HepG2 (cell line): ENCODE measurements at regions not wholly inside any gene's neighbourhood (a gene's known extent, or its start where the extent isn't known, plus 50 kb on each side); places are given as distances from the start of the nearest gene placed in this dataset.

ENCODE experiments used
- ATAC-seq: fragments of 200-7000 bp; cut with Tn5 transposase; 3 replicates; pipeline ENCODE4 v1.9.1; 2020; ENCODE audit warnings: mild to moderate bottlenecking, moderate library complexity
- BruUV-seq: library from RNA; stranded (reverse); fragments of 400-500 nt; replicated peaks from 2 replicates; lab custom pipeline; 2021; lab: Mats Ljungman, UMichigan
- CTCF ChIA-PET: fragments of 300-600 bp; formaldehyde crosslinking; extraction: SDS; loops from one replicate; lab custom pipeline; 2021; ENCODE audit warnings: low total read pairs, inconsistent platforms, low intra/inter-chr PET ratio; lab: Yijun Ruan, JAX
- POLR2A ChIA-PET: fragments of 350-600 bp; sonication (Branson Sonifier 250); formaldehyde crosslinking; loops from one replicate; lab custom pipeline; 2020; ENCODE audit warnings: antibody characterized with exemption, inconsistent platforms; lab: Yijun Ruan, JAX
- DNase-seq: peaks from one replicate; pipeline ENCODE4 v3.0.0-alpha.2; 2015; ENCODE audit warnings: low spot score
- FAIRE-seq: peaks from 3 replicates; lab custom pipeline; 2011; peaks lifted over from hg19 to GRCh38; lab: Jason Lieb, UNC
- H2AFZ ChIP-seq: one replicate; pipeline ENCODE4 v1.6.1; 2011; ENCODE audit warnings: low read length, inconsistent platforms
- H3K27ac ChIP-seq: fragments of 300-600 bp; 3 replicates; pipeline ENCODE4 v1.8.0; 2011; ENCODE audit warnings: mixed run types, mild to moderate bottlenecking, mixed read lengths, low read length, inconsistent platforms; ENCODE audit not compliant: insufficient read depth; ENCODE audit errors: extremely low read length
- H3K27me3 ChIP-seq, 2 experiments: fragments of 200-600 bp in 1 of 2; 2 replicates in 1 of 2; 3 replicates in 1 of 2; pipeline versions ENCODE4 v1.6.0 to v1.8.0; 2011; ENCODE audit warnings: low read length in 2 of 2, mild to moderate bottlenecking in 2 of 2, moderate library complexity in 2 of 2, inconsistent platforms in 1 of 2; ENCODE audit not compliant: insufficient read depth in 2 of 2, control insufficient read depth in 1 of 2
- H3K36me3 ChIP-seq, 2 experiments: fragments of 200-600 bp in 1 of 2; replicated peaks in 1 of 2; 2 replicates in 1 of 2; 3 replicates in 1 of 2; pipeline versions ENCODE4 v1.5.1 to v1.8.0; 2011; ENCODE audit warnings: low read length in 2 of 2, inconsistent platforms in 1 of 2; ENCODE audit not compliant: insufficient read depth in 2 of 2, control insufficient read depth in 1 of 2
- H3K4me1 ChIP-seq: 2 replicates; pipeline ENCODE4 v1.5.1; 2012; ENCODE audit warnings: low read length, inconsistent platforms; ENCODE audit not compliant: insufficient read depth
- H3K4me2 ChIP-seq: 2 replicates; pipeline ENCODE4 v1.6.0; 2011; ENCODE audit warnings: low read depth, low read length, inconsistent platforms
- H3K4me3 ChIP-seq, 3 experiments: fragments of 200-600 bp in 1 of 3; sonication (generic), shearing (Covaris generic) in 1 of 3; replicated peaks in 1 of 3; 2 replicates each; pipeline ENCODE4 v1.5.1; 2011 to 2016; ENCODE audit warnings: low read length in 3 of 3, inconsistent platforms in 2 of 3, low read depth in 2 of 3, mild to moderate bottlenecking in 2 of 3, control low read depth in 1 of 3, mixed read lengths in 1 of 3; ENCODE audit not compliant: insufficient read depth in 1 of 3
- H3K79me2 ChIP-seq: one replicate; pipeline ENCODE4 v1.6.1; 2011; ENCODE audit warnings: low read length, inconsistent platforms; ENCODE audit not compliant: insufficient read depth
- H3K9ac ChIP-seq: 2 replicates; pipeline ENCODE4 v1.6.0; 2011; ENCODE audit warnings: mild to moderate bottlenecking, low read depth, low read length, inconsistent platforms; ENCODE audit not compliant: insufficient read depth
- H3K9me3 ChIP-seq: 2 replicates; pipeline ENCODE4 v1.5.1; 2012; ENCODE audit warnings: mild to moderate bottlenecking, low read length
- H4K20me1 ChIP-seq: 2 replicates; pipeline ENCODE4 v1.6.0; 2011; ENCODE audit warnings: inconsistent platforms, mild to moderate bottlenecking, low read length, moderate library complexity; ENCODE audit not compliant: insufficient read depth
- ARNTL ChIP-seq: sonication (generic); formaldehyde crosslinking; IDR thresholded peaks from 2 replicates; pipeline ENCODE4 v1.4.0; 2020; ENCODE audit warnings: mild to moderate bottlenecking, missing genetic modification reagents
- HOXA7 ChIP-seq: sonication (generic); formaldehyde crosslinking; IDR thresholded peaks from 2 replicates; pipeline ENCODE4 v1.8.1; 2022; ENCODE audit warnings: mild to moderate bottlenecking, missing genetic modification reagents, moderate library complexity
- MED8 ChIP-seq: sonication (generic); formaldehyde crosslinking; IDR thresholded peaks from 2 replicates; pipeline ENCODE4 v1.8.1; 2023; ENCODE audit warnings: mild to moderate bottlenecking, missing genetic modification reagents; ENCODE audit not compliant: insufficient replicate concordance
- PHF21A ChIP-seq: sonication (generic); formaldehyde crosslinking; IDR thresholded peaks from 2 replicates; pipeline ENCODE4 v1.5.0; 2020; ENCODE audit warnings: mild to moderate bottlenecking, missing genetic modification reagents
- ZEB1 ChIP-seq: IDR thresholded peaks from 2 replicates; pipeline ENCODE4 v1.6.1; 2012; ENCODE audit warnings: mild to moderate bottlenecking, low read depth, inconsistent platforms; ENCODE audit not compliant: insufficient replicate concordance
- WGBS: methylation state at CpG from one replicate; pipeline ENCODE4 v1.1.6; 2017; ENCODE audit warnings: low lambda C conversion rate; 5-methylcytosine and 5-hydroxymethylcytosine counted together
- in situ Hi-C: cut with HindIII; loops from 2 replicates; pipeline ENCODE4 v1.10.0; 2017; ENCODE audit warnings: low pct_unique_long_range_greater_than_20kb; ENCODE audit not compliant: extremely low pct_ligation_motif_present
- intact Hi-C: fragments of 100-400 bp; cut with micrococcal nuclease; formaldehyde crosslinking; loops from one replicate; pipeline ENCODE4 v1.10.0; 2022; ENCODE audit not compliant: unreplicated experiment
- TF ChIP-seq, protein P1 (sequence below): sonication (generic); formaldehyde crosslinking; conservative IDR thresholded peaks from 2 replicates; pipeline ENCODE4 v1.4.0; 2020; ENCODE audit warnings: missing genetic modification reagents
- TF ChIP-seq, protein P2 (sequence below), 2 experiments: sonication (generic) in 1 of 2; formaldehyde crosslinking in 1 of 2; IDR thresholded peaks; 2 replicates each; pipeline versions ENCODE4 v1.4.0 to v1.6.1; 2016 to 2020; ENCODE audit warnings: borderline replicate concordance in 1 of 2, low read depth in 1 of 2, mild to moderate bottlenecking in 1 of 2, missing genetic modification reagents in 1 of 2
- TF ChIP-seq, protein P3 (sequence below): sonication (generic); formaldehyde crosslinking; IDR thresholded peaks from 2 replicates; pipeline ENCODE4 v1.4.0; 2020; ENCODE audit warnings: missing genetic modification reagents, mild to moderate bottlenecking, borderline replicate concordance
- TF ChIP-seq, protein P4 (sequence below): sonication (generic); formaldehyde crosslinking; IDR thresholded peaks from 2 replicates; pipeline ENCODE4 v1.4.0; 2020; ENCODE audit warnings: missing genetic modification reagents; ENCODE audit errors: not compliant biosample characterization
- TF ChIP-seq, protein P5 (sequence below): sonication (generic); formaldehyde crosslinking; conservative IDR thresholded peaks from 2 replicates; pipeline ENCODE4 v1.4.0; 2020; ENCODE audit warnings: missing genetic modification reagents

DNA sequence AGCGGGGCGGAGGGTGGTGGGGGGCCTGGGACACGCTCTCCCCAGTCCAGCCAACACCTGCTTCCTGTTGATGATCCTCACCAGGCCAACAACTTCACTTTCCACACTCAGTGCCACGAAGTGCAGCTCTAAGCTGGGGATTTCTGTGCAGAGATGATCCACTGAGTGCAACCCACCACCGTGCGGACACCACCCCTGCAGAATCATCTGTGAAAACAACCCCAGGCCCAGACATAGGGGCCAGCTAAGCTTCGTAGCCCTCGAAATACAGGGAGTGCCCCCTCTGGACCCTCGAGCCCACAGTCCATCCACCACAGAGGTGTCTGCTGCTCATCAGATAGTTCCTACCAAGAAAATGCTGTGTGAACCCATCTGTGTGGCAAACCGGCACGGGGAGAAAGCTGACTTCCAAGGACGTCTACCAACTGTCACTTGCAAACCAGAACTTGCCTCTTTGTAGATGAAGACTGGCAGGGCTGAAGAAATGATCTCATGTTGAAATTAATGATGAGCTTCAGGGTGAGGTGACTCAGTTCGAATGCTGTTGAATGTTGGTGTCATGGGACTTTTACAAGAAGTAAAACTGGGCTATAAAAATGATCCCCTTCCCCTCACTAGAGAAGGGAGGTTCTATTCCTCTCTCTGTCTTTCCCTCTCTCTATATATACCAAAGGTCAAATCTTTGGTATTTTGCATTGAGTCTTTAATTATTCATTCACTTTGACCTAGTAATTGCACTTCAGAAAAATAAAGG, 73.4 kb downstream of the MYEOV start:
- H3K79me2 ChIP-seq = no peaks in the 10 kb centered on the region
- 32% methylated on average over 9 of the region's 13 CpGs for WGBS
- H2AFZ ChIP-seq = no peak overlapping the region
- H3K9ac ChIP-seq = no peak overlapping the region
- DNase-seq = no peak
- H3K27me3 ChIP-seq = peaks cover 2 to 18% of the 10 kb centered on the region in 2 experiments; a peak in 2 of 5 replicates
- peaks cover 5% of the 10 kb centered on the region; the same call in 1 of the 2 replicates for H3K9me3 ChIP-seq
- no peaks in the 10 kb centered on the region for H3K4me1 ChIP-seq
- POLR2A ChIA-PET = no interaction called here
- CTCF ChIA-PET = no interaction called here
- no peak for ATAC-seq
- BruUV-seq = no TSS peak
- H3K4me2 ChIP-seq = no peak overlapping the region
- no peak overlapping the region for H3K4me3 ChIP-seq
- FAIRE-seq = no peak
- no peaks in the 10 kb centered on the region for H4K20me1 ChIP-seq
- H3K27ac ChIP-seq = no peak overlapping the region
- in situ Hi-C loops = no loop called here
- no peaks in the 10 kb centered on the region for H3K36me3 ChIP-seq
- intact Hi-C loops = no loop called here
- no peak for TF ChIP-seq ARNTL (CRISPR knock-in tag)
- TF ChIP-seq, protein P1, sequence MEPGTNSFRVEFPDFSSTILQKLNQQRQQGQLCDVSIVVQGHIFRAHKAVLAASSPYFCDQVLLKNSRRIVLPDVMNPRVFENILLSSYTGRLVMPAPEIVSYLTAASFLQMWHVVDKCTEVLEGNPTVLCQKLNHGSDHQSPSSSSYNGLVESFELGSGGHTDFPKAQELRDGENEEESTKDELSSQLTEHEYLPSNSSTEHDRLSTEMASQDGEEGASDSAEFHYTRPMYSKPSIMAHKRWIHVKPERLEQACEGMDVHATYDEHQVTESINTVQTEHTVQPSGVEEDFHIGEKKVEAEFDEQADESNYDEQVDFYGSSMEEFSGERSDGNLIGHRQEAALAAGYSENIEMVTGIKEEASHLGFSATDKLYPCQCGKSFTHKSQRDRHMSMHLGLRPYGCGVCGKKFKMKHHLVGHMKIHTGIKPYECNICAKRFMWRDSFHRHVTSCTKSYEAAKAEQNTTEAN = no peak
- TF ChIP-seq PHF21A (CRISPR knock-in tag) = no peak
- TF ChIP-seq, protein P2, sequence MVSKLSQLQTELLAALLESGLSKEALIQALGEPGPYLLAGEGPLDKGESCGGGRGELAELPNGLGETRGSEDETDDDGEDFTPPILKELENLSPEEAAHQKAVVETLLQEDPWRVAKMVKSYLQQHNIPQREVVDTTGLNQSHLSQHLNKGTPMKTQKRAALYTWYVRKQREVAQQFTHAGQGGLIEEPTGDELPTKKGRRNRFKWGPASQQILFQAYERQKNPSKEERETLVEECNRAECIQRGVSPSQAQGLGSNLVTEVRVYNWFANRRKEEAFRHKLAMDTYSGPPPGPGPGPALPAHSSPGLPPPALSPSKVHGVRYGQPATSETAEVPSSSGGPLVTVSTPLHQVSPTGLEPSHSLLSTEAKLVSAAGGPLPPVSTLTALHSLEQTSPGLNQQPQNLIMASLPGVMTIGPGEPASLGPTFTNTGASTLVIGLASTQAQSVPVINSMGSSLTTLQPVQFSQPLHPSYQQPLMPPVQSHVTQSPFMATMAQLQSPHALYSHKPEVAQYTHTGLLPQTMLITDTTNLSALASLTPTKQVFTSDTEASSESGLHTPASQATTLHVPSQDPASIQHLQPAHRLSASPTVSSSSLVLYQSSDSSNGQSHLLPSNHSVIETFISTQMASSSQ (IDR thresholded peaks at IDR 0.05; ENCODE audit: low read depth) = no peak
- TF ChIP-seq, protein P2 (CRISPR knock-in tag; IDR thresholded peaks at IDR 0.05; ENCODE audit: borderline replicate concordance) = no peak
- TF ChIP-seq, protein P3, sequence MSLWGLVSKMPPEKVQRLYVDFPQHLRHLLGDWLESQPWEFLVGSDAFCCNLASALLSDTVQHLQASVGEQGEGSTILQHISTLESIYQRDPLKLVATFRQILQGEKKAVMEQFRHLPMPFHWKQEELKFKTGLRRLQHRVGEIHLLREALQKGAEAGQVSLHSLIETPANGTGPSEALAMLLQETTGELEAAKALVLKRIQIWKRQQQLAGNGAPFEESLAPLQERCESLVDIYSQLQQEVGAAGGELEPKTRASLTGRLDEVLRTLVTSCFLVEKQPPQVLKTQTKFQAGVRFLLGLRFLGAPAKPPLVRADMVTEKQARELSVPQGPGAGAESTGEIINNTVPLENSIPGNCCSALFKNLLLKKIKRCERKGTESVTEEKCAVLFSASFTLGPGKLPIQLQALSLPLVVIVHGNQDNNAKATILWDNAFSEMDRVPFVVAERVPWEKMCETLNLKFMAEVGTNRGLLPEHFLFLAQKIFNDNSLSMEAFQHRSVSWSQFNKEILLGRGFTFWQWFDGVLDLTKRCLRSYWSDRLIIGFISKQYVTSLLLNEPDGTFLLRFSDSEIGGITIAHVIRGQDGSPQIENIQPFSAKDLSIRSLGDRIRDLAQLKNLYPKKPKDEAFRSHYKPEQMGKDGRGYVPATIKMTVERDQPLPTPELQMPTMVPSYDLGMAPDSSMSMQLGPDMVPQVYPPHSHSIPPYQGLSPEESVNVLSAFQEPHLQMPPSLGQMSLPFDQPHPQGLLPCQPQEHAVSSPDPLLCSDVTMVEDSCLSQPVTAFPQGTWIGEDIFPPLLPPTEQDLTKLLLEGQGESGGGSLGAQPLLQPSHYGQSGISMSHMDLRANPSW (CRISPR knock-in tag) = no peak
- no peak for TF ChIP-seq ZEB1
- TF ChIP-seq, protein P4, sequence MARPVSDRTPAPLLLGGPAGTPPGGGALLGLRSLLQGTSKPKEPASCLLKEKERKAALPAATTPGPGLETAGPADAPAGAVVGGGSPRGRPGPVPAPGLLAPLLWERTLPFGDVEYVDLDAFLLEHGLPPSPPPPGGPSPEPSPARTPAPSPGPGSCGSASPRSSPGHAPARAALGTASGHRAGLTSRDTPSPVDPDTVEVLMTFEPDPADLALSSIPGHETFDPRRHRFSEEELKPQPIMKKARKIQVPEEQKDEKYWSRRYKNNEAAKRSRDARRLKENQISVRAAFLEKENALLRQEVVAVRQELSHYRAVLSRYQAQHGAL (CRISPR knock-in tag) = no peak
- no peak for TF ChIP-seq HOXA7
- TF ChIP-seq MED8 (CRISPR knock-in tag) = no peak
- TF ChIP-seq, protein P5, sequence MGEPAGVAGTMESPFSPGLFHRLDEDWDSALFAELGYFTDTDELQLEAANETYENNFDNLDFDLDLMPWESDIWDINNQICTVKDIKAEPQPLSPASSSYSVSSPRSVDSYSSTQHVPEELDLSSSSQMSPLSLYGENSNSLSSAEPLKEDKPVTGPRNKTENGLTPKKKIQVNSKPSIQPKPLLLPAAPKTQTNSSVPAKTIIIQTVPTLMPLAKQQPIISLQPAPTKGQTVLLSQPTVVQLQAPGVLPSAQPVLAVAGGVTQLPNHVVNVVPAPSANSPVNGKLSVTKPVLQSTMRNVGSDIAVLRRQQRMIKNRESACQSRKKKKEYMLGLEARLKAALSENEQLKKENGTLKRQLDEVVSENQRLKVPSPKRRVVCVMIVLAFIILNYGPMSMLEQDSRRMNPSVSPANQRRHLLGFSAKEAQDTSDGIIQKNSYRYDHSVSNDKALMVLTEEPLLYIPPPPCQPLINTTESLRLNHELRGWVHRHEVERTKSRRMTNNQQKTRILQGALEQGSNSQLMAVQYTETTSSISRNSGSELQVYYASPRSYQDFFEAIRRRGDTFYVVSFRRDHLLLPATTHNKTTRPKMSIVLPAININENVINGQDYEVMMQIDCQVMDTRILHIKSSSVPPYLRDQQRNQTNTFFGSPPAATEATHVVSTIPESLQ = no peak
